Fibroblast of peridontal ligament (primary cell): ENCODE measurements at regions not wholly inside any gene's neighbourhood (a gene's known extent, or its start where the extent isn't known, plus 50 kb on each side); places are given as distances from the start of the nearest gene placed in this dataset.

ENCODE experiments used
- DNase-seq: peaks from one replicate; pipeline ENCODE4 v3.0.0-alpha.2; 2010; ENCODE audit errors: extremely low read depth

- no peak for DNase-seq
Measured at GRCh38 chr6:113488812-113489685, 368.1 kb upstream of the MARCKS start.

- no peak for DNase-seq
Measured at GRCh38 chr6:113489952-113490746, 367.0 kb upstream of the MARCKS start.

GRCh38 chr6:113491376-113491775 lies 365.8 kb upstream of the MARCKS start:
- peak; percentile 70 for DNase-seq

- no peak for DNase-seq
Measured at GRCh38 chr6:113493991-113494390, 363.2 kb upstream of the MARCKS start.

GRCh38 chr6:113495521-113495920 lies 361.6 kb upstream of the MARCKS start:
- peak; percentile 55 for DNase-seq

- DNase-seq, result no peak
Measured at GRCh38 chr6:113496166-113496565, 361.0 kb upstream of the MARCKS start.

GRCh38 chr6:113500221-113500620 lies 356.9 kb upstream of the MARCKS start:
- no peak for DNase-seq

GRCh38 chr6:113505084-113505699 lies 352.0 kb upstream of the MARCKS start:
- DNase-seq, result peak; percentile 30

GRCh38 chr6:113508249-113508648 lies 348.9 kb upstream of the MARCKS start:
- peak; percentile 42 for DNase-seq

- DNase-seq, result no peak
Measured at GRCh38 chr6:113511100-113511499, 346.0 kb upstream of the MARCKS start.

GRCh38 chr6:113512576-113512975 lies 344.6 kb upstream of the MARCKS start:
- DNase-seq, result no peak

- DNase-seq, result no peak
Measured at GRCh38 chr6:113513086-113513485, 344.1 kb upstream of the MARCKS start.

GRCh38 chr6:113522376-113522775 lies 334.8 kb upstream of the MARCKS start:
- peak; percentile 32 for DNase-seq

- DNase-seq, result no peak
Measured at GRCh38 chr6:113524826-113525225, 332.3 kb upstream of the MARCKS start.

- DNase-seq, result no peak
Measured at GRCh38 chr6:113526553-113526952, 330.6 kb upstream of the MARCKS start.

GRCh38 chr6:113526995-113527394 lies 330.1 kb upstream of the MARCKS start:
- DNase-seq, result no peak

GRCh38 chr6:113528111-113528510 lies 329.0 kb upstream of the MARCKS start:
- DNase-seq, result no peak

- DNase-seq, result peak; percentile 15
Measured at GRCh38 chr6:113529196-113529595, 327.9 kb upstream of the MARCKS start.

GRCh38 chr6:113529879-113530278 lies 327.3 kb upstream of the MARCKS start:
- DNase-seq, result no peak

GRCh38 chr6:113530769-113531168 lies 326.4 kb upstream of the MARCKS start:
- DNase-seq, result peak; percentile 67

- DNase-seq, result peak; percentile 71
Measured at GRCh38 chr6:113539202-113539601, 317.9 kb upstream of the MARCKS start.

- peak; percentile 28 for DNase-seq
Measured at GRCh38 chr6:113539623-113540022, 317.5 kb upstream of the MARCKS start.
